ENCODE measurements at regions not wholly inside any gene's neighbourhood (a gene's known extent, or its start where the extent isn't known, plus 50 kb on each side); places are given as distances from the start of the nearest gene placed in this dataset.
"Not testable (repeated sequence)": the region's sequence is repeated elsewhere in the genome, so short reads cannot be mapped to it uniquely, and the experiment has no call there.

- no peak overlapping the region for H3K4me3 ChIP-seq (ENCODE audit: low read depth, low read length)
- no peak for DNase-seq (ENCODE audit: low read depth)
- TF ChIP-seq CTCF (conservative IDR thresholded peaks at IDR 0.05; ENCODE audit: low read depth, low read length): no peak
Observed at GRCh38 chr4:111954550-111954949, 190.7 kb upstream of the FAM241A start.

GRCh38 chr4:111955001-111955400, 190.3 kb upstream of the FAM241A start:
- no peak overlapping the region for H3K4me3 ChIP-seq (ENCODE audit: low read depth, low read length)
- TF ChIP-seq CTCF (conservative IDR thresholded peaks at IDR 0.05; ENCODE audit: low read depth, low read length): no peak
- DNase-seq (ENCODE audit: low read depth): no peak

- DNase-seq (ENCODE audit: low read depth): no peak
- H3K4me3 ChIP-seq (ENCODE audit: low read depth, low read length): no peak overlapping the region
Observed at GRCh38 chr4:111957116-111957515, 188.1 kb upstream of the FAM241A start.

GRCh38 chr4:111957997-111958396, 187.3 kb upstream of the FAM241A start:
- TF ChIP-seq CTCF (conservative IDR thresholded peaks at IDR 0.05; ENCODE audit: low read depth, low read length): no peak
- DNase-seq (ENCODE audit: low read depth): no peak
- H3K4me3 ChIP-seq (ENCODE audit: low read depth, low read length): no peak overlapping the region

More at GRCh38 chr4:111957116-111957515, 188.1 kb upstream of the FAM241A start:
- no peak for TF ChIP-seq CTCF (conservative IDR thresholded peaks at IDR 0.05; ENCODE audit: low read depth, low read length)

- DNase-seq (ENCODE audit: low read depth): peak; percentile 42
- no peak for TF ChIP-seq CTCF (conservative IDR thresholded peaks at IDR 0.05; ENCODE audit: low read depth, low read length)
- H3K4me3 ChIP-seq (ENCODE audit: low read depth, low read length): no peak overlapping the region
Observed at GRCh38 chr4:111959222-111959621, 186.0 kb upstream of the FAM241A start.

GRCh38 chr4:111960241-111960667, 185.0 kb upstream of the FAM241A start:
- DNase-seq (ENCODE audit: low read depth): no peak
- H3K4me3 ChIP-seq (ENCODE audit: low read depth, low read length): no peak overlapping the region
- TF ChIP-seq CTCF (conservative IDR thresholded peaks at IDR 0.05; ENCODE audit: low read depth, low read length): no peak

GRCh38 chr4:111961026-111961425, 184.2 kb upstream of the FAM241A start:
- H3K4me3 ChIP-seq (ENCODE audit: low read depth, low read length); DNase-seq (ENCODE audit: low read depth): not testable (repeated sequence)

- DNase-seq (ENCODE audit: low read depth): no peak
- TF ChIP-seq CTCF (conservative IDR thresholded peaks at IDR 0.05; ENCODE audit: low read depth, low read length): no peak
- H3K4me3 ChIP-seq (ENCODE audit: low read depth, low read length): no peak overlapping the region
Observed at GRCh38 chr4:111961809-111962208, 183.4 kb upstream of the FAM241A start.
